GM10248 (cell line): ENCODE measurements at regions not wholly inside any gene's neighbourhood (a gene's known extent, or its start where the extent isn't known, plus 50 kb on each side); places are given as distances from the start of the nearest gene placed in this dataset.

ENCODE experiments used
- CTCF ChIA-PET: fragments of 300-600 bp; sonication (Branson Sonifier 250); formaldehyde crosslinking; extraction: SDS; loops from one replicate; lab custom pipeline; 2021; ENCODE audit warnings: antibody characterized with exemption; lab: Yijun Ruan, JAX
- POLR2A ChIA-PET: fragments of 350-650 bp; sonication (Branson Sonifier 250); formaldehyde crosslinking; extraction: SDS; loops from one replicate; lab custom pipeline; 2020; ENCODE audit warnings: antibody characterized with exemption; lab: Yijun Ruan, JAX
- DNase-seq: peaks from one replicate; pipeline ENCODE4 v3.0.0; 2012; ENCODE audit errors: extremely low spot score
- TF ChIP-seq, protein P1 (sequence below): IDR thresholded peaks from 2 replicates; pipeline ENCODE4 v1.5.1; 2012; ENCODE audit warnings: mild to moderate bottlenecking, low read depth; ENCODE audit errors: extremely low read depth, missing control alignments, control extremely low read depth

GRCh38 chr6:151671195-151671594 is 136.3 kb upstream of the ESR1 start:
- DNase-seq, result no peak
- TF ChIP-seq, protein P1, sequence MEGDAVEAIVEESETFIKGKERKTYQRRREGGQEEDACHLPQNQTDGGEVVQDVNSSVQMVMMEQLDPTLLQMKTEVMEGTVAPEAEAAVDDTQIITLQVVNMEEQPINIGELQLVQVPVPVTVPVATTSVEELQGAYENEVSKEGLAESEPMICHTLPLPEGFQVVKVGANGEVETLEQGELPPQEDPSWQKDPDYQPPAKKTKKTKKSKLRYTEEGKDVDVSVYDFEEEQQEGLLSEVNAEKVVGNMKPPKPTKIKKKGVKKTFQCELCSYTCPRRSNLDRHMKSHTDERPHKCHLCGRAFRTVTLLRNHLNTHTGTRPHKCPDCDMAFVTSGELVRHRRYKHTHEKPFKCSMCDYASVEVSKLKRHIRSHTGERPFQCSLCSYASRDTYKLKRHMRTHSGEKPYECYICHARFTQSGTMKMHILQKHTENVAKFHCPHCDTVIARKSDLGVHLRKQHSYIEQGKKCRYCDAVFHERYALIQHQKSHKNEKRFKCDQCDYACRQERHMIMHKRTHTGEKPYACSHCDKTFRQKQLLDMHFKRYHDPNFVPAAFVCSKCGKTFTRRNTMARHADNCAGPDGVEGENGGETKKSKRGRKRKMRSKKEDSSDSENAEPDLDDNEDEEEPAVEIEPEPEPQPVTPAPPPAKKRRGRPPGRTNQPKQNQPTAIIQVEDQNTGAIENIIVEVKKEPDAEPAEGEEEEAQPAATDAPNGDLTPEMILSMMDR, result no peak
- ChIA-PET POLR2A (no interaction called here), CTCF (no interaction called here)

- ChIA-PET CTCF (interaction anchor here (1.5 to 4.1 kb wide), 5 partner anchors 14 to 664 kb away, joined by 3 to 26 read pairs (median 5); no protein-coding TSS in a partner anchor), POLR2A (no interaction called here)
- TF ChIP-seq, protein P1, result no peak
- no peak for DNase-seq
Measured at GRCh38 chr6:151674578-151674977, 132.9 kb upstream of the ESR1 start.

DNA sequence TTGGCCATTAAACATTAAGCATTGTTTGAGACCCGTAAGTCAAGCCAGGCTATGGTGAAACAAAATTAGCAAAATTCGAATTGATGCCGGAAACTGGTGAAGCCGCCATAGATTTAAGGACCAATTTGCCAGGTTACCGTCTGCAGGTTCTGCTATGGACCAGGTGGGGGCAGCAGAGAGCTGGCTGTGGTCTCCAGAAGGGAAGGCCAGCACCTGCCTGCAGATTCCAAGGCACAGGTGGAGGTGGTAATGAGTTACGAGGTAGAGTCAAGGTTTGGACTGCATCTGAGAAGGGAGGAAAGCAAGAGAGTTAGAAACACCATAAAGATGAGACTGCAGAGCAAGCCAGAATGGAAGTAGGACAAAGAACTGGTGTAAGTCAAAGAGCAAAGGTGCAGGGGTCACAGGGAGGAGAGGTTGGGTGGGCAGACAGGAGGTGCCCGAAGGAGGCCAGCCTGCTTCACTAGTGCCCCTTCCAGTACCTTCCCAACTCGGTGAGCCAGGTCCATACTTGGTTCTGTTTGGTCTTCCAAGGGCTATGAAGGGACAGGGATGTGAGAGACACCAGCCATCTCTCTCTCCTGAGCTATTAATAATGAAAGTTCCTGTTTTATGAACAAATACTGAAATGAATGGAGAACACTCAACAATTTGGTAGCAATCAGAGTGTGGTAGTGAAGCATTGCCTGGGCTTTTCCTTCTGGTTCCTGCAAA is 131.6 kb upstream of the ESR1 start:
- DNase-seq, result peak; percentile 69
- TF ChIP-seq, protein P1, result peak; percentile 79
- POLR2A ChIA-PET, result no interaction called here
- CTCF ChIA-PET, result interaction anchor here (0.9 to 4.1 kb wide), 18 partner anchors 8 to 663 kb away, joined by 3 to 26 read pairs (median 4); no protein-coding TSS in a partner anchor

- no peak for DNase-seq
- TF ChIP-seq, protein P1, result no peak
- ChIA-PET POLR2A (no interaction called here), CTCF (interaction anchor here (0.8 to 4.1 kb wide), 14 partner anchors 7 to 625 kb away, joined by 3 to 26 read pairs (median 3); no protein-coding TSS in a partner anchor)
Measured at GRCh38 chr6:151676460-151676945, 131.0 kb upstream of the ESR1 start.

DNA sequence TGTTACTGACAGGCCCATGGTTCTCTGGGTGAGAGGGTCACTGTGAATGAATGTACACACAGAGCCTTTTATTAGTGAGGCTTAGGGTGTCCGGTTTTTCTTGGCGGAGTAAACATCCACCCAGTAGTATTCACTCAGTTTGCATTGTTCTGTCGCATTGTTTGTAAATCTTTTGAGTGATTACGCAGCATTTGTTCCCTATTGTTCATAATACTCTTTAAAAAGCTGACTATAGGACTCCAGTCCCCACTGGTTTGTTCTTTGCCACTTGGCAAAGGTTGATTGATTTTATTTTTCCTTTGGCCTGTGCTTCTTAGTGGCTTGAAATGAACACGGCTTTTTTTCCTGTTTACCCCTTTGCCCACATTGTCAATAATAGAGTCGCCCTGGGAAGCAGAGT is 130.1 kb upstream of the ESR1 start:
- no peak for DNase-seq
- CTCF ChIA-PET, result interaction anchor here (1.0 to 4.1 kb wide), 4 partner anchors 11 to 593 kb away, joined by 3 to 26 read pairs (median 8); no protein-coding TSS in a partner anchor
- POLR2A ChIA-PET, result no interaction called here
- TF ChIP-seq, protein P1, result no peak

GRCh38 chr6:151679081-151679480 is 128.4 kb upstream of the ESR1 start:
- CTCF ChIA-PET, result interaction anchor here (1.0 to 2.9 kb wide), 2 partner anchors 11 to 589 kb away, joined by 4 to 8 read pairs; no protein-coding TSS in a partner anchor
- TF ChIP-seq, protein P1, result no peak

More at GRCh38 chr6:151679081-151679480, 128.4 kb upstream of the ESR1 start:
- POLR2A ChIA-PET, result no interaction called here
- no peak for DNase-seq
